HCT116 (cell line): ENCODE measurements at regions not wholly inside any gene's neighbourhood (a gene's known extent, or its start where the extent isn't known, plus 50 kb on each side); places are given as distances from the start of the nearest gene placed in this dataset.

Experiments used
- ATAC-seq: fragments of 200-7000 bp; cut with Tn5 transposase; 2 replicates; pipeline ENCODE4 v1.9.1; 2020; ENCODE audit warnings: mild to moderate bottlenecking, moderate library complexity
- BruUV-seq: library from RNA; stranded (reverse); fragments of 400-500 nt; replicated peaks from 2 replicates; lab custom pipeline; 2021; lab: Mats Ljungman, UMichigan
- CTCF ChIA-PET: fragments of 300-600 bp; sonication (Branson Sonifier 250); formaldehyde crosslinking; loops from one replicate; lab custom pipeline; 2021; ENCODE audit warnings: antibody characterized with exemption; lab: Charles Lee
- POLR2A ChIA-PET: fragments of 300-600, 350-600 bp; sonication (Branson Sonifier 250); formaldehyde crosslinking; loops from one replicate; lab custom pipeline; 2021; ENCODE audit warnings: antibody characterized with exemption; lab: Charles Lee
- RAD21 ChIA-PET, 2 experiments: fragments of 300-600 bp; sonication (Branson Sonifier 250); formaldehyde crosslinking; loops; one replicate each; lab custom pipeline; 2023; ENCODE audit warnings: low total read pairs in 2 of 2; ENCODE audit not compliant: uncharacterized antibody in 2 of 2, unreplicated experiment in 2 of 2, low non-redundant PET in 1 of 2; lab: Charles Lee
- DNase-seq: peaks from one replicate; pipeline ENCODE4 v3.0.0-alpha.2; 2010; ENCODE audit warnings: low read depth, low spot score
- H2AFZ ChIP-seq: fragments of 200-600 bp; shearing (Covaris generic), sonication (generic); 2 replicates; pipeline ENCODE4 v1.6.1; 2017; ENCODE audit warnings: low read depth, mixed run types, mixed read lengths, antibody characterized with exemption, low read length; ENCODE audit not compliant: poor library complexity, severe bottlenecking
- H3K27ac ChIP-seq: 2 replicates; pipeline ENCODE4 v1.5.1; 2012; ENCODE audit warnings: low read depth, low read length
- H3K27me3 ChIP-seq: fragments of 200-600 bp; sonication (generic); 2 replicates; pipeline ENCODE4 v1.6.1; 2016; ENCODE audit warnings: mixed run types, low read length, mixed read lengths; ENCODE audit not compliant: insufficient read depth
- H3K36me3 ChIP-seq, 2 experiments: fragments of 200-500 bp in 1 of 2; fragments of 200-600 bp in 1 of 2; sonication (Bioruptor generic) in 1 of 2; sonication (generic) in 1 of 2; 2 replicates each; pipeline versions ENCODE4 v1.5.1 to v1.6.1; 2014 to 2016; ENCODE audit warnings: low read length in 2 of 2, inconsistent platforms in 1 of 2, mixed read lengths in 1 of 2, mixed run types in 1 of 2; ENCODE audit not compliant: insufficient read depth in 2 of 2, control insufficient read depth in 1 of 2
- H3K4me1 ChIP-seq, 2 experiments: fragments of 200-600 bp in 1 of 2; sonication (generic) in 1 of 2; 2 replicates each; pipeline versions ENCODE4 v1.5.1 to v1.6.1; 2012 to 2017; ENCODE audit warnings: low read length in 2 of 2, inconsistent platforms in 1 of 2, mild to moderate bottlenecking in 1 of 2, mixed read lengths in 1 of 2, mixed run types in 1 of 2, moderate library complexity in 1 of 2; ENCODE audit not compliant: insufficient read depth in 2 of 2, control insufficient read depth in 1 of 2
- H3K4me2 ChIP-seq: fragments of 200-600 bp; sonication (generic); 2 replicates; pipeline ENCODE4 v1.6.1; 2017; ENCODE audit warnings: mixed run types, low read length, mixed read lengths
- H3K4me3 ChIP-seq, 2 experiments: fragments of 200-600 bp in 1 of 2; sonication (generic) in 1 of 2; replicated peaks in 1 of 2; 2 replicates each; pipeline ENCODE4 v1.5.1; 2011 to 2016; ENCODE audit warnings: low read length in 2 of 2, control low read depth in 1 of 2, low read depth in 1 of 2, mild to moderate bottlenecking in 1 of 2, mixed read lengths in 1 of 2, mixed run types in 1 of 2
- H3K79me2 ChIP-seq: fragments of 200-600 bp; sonication (generic); 2 replicates; pipeline ENCODE4 v1.6.1; 2017; ENCODE audit warnings: mild to moderate bottlenecking, mixed run types, low read length, moderate library complexity, mixed read lengths; ENCODE audit not compliant: insufficient read depth
- H3K9ac ChIP-seq: fragments of 200-600 bp; sonication (generic); 2 replicates; pipeline ENCODE4 v1.6.1; 2016; ENCODE audit warnings: low read length, mixed read lengths
- H3K9me2 ChIP-seq: fragments of 200-600 bp; sonication (generic), shearing (Covaris generic); 2 replicates; pipeline ENCODE4 v1.6.1; 2017; ENCODE audit warnings: mixed run types, mild to moderate bottlenecking, moderate library complexity; ENCODE audit not compliant: insufficient read depth
- H3K9me3 ChIP-seq, 2 experiments: fragments of 200-500 bp in 1 of 2; fragments of 200-600 bp in 1 of 2; sonication (Bioruptor generic) in 1 of 2; sonication (generic) in 1 of 2; 2 replicates each; pipeline ENCODE4 v1.6.1; 2014 to 2017; ENCODE audit warnings: low read length in 2 of 2, mixed read lengths in 2 of 2, inconsistent platforms in 1 of 2, low read depth in 1 of 2, mild to moderate bottlenecking in 1 of 2, mixed run types in 1 of 2, moderate library complexity in 1 of 2; ENCODE audit not compliant: control insufficient read depth in 1 of 2, insufficient read depth in 1 of 2
- H4K20me1 ChIP-seq: fragments of 200-600 bp; sonication (generic), shearing (Covaris generic); 2 replicates; pipeline ENCODE4 v1.6.1; 2017; ENCODE audit warnings: mixed run types, mild to moderate bottlenecking, moderate library complexity; ENCODE audit not compliant: insufficient read depth
- CEBPB ChIP-seq: IDR thresholded peaks from 2 replicates; pipeline ENCODE4 v1.6.1; 2012; ENCODE audit warnings: low read depth
- EZH2phosphoT487 ChIP-seq: fragments of 200-600 bp; IDR thresholded peaks from 2 replicates; pipeline ENCODE4 v1.6.1; 2018; ENCODE audit warnings: antibody characterized with exemption, borderline replicate concordance
- FOSL1 ChIP-seq: IDR thresholded peaks from 2 replicates; pipeline ENCODE4 v1.6.1; 2012; ENCODE audit warnings: low read depth
- RAD21 ChIP-seq: IDR thresholded peaks from 2 replicates; pipeline ENCODE4 v1.6.1; 2012; ENCODE audit warnings: low read depth, mild to moderate bottlenecking
- SP1 ChIP-seq: IDR thresholded peaks from 2 replicates; pipeline ENCODE4 v1.6.1; 2012; ENCODE audit warnings: low read depth
- YY1 ChIP-seq: IDR thresholded peaks from 2 replicates; pipeline ENCODE4 v1.6.1; 2011; ENCODE audit warnings: low read length, low read depth, moderate library complexity, mild to moderate bottlenecking; ENCODE audit not compliant: insufficient replicate concordance; ENCODE audit errors: extremely low read depth
- ZFX ChIP-seq: fragments of 450-650 bp; IDR thresholded peaks from 2 replicates; pipeline ENCODE4 v1.6.1; 2017
- ZNF274 ChIP-seq: fragments of 200-500 bp; sonication (Bioruptor generic); IDR thresholded peaks from 2 replicates; pipeline ENCODE4 v1.6.1; 2014; ENCODE audit warnings: mild to moderate bottlenecking, low read depth, low read length, inconsistent platforms
- intact Hi-C: fragments of 100-400 bp; cut with micrococcal nuclease; formaldehyde crosslinking; loops from 2 replicates; pipeline ENCODE4 v1.10.0; 2022
- TF ChIP-seq, protein P1 (sequence below): IDR thresholded peaks from 2 replicates; pipeline ENCODE4 v1.6.1; 2011; ENCODE audit warnings: mild to moderate bottlenecking, low read length, moderate library complexity; ENCODE audit not compliant: insufficient replicate concordance; ENCODE audit errors: extremely low read depth
- TF ChIP-seq, protein P2 (sequence below): IDR thresholded peaks from 2 replicates; pipeline ENCODE4 v1.6.1; 2012
- TF ChIP-seq, protein P3 (sequence below): IDR thresholded peaks from 2 replicates; pipeline ENCODE4 v1.6.1; 2012
- TF ChIP-seq, protein P4 (sequence below): IDR thresholded peaks from 2 replicates; pipeline ENCODE4 v1.6.1; 2012; ENCODE audit warnings: low read depth

DNA sequence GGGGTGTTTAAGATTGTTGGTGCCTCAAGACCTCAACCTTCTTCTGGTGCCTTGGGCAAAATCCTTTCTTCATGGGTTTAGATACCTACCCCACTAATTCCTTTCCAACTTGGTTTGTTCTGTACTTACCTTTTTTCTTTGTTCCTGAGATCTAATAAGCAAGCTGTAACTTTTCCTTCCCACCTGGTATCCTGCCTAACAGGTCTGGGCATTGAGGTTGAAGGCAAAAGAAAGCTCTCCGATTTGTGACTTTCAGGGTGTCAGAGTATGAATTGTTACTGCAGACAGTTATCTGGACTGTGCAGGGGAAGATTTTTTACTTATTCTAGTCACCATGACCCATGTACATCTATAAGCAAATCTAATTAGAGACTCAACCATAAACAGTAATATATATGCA, 162.6 kb upstream of the DMRT1 start:
- Histone ChIP-seq H4K20me1 (no peaks in the 10 kb centered on the region), H3K79me2 (no peaks in the 10 kb centered on the region), H3K4me2 (no peak overlapping the region), H3K9me3 (no peaks in the 10 kb centered on the region), H3K9me2 (no peaks in the 10 kb centered on the region), H3K36me3 (no peaks in the 10 kb centered on the region), H2AFZ (no peak overlapping the region), H3K27me3 (no peaks in the 10 kb centered on the region), H3K9ac (no peak overlapping the region), H3K4me1 (no peaks in the 10 kb centered on the region), H3K4me3 (no peak overlapping the region), H3K27ac (no peak overlapping the region)
- RAD21 ChIA-PET, result no interaction called here
- POLR2A ChIA-PET, result no interaction called here
- no TSS peak for BruUV-seq
- CTCF ChIA-PET, result no interaction called here
- ATAC-seq (no peak), DNase-seq (no peak)
- TF ChIP-seq YY1, result no peak
- no peak for TF ChIP-seq ZNF274
- TF ChIP-seq, protein P1, sequence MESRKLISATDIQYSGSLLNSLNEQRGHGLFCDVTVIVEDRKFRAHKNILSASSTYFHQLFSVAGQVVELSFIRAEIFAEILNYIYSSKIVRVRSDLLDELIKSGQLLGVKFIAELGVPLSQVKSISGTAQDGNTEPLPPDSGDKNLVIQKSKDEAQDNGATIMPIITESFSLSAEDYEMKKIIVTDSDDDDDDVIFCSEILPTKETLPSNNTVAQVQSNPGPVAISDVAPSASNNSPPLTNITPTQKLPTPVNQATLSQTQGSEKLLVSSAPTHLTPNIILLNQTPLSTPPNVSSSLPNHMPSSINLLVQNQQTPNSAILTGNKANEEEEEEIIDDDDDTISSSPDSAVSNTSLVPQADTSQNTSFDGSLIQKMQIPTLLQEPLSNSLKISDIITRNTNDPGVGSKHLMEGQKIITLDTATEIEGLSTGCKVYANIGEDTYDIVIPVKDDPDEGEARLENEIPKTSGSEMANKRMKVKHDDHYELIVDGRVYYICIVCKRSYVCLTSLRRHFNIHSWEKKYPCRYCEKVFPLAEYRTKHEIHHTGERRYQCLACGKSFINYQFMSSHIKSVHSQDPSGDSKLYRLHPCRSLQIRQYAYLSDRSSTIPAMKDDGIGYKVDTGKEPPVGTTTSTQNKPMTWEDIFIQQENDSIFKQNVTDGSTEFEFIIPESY, result no peak
- TF ChIP-seq RAD21, result no peak
- intact Hi-C loops, result no loop called here

DNA sequence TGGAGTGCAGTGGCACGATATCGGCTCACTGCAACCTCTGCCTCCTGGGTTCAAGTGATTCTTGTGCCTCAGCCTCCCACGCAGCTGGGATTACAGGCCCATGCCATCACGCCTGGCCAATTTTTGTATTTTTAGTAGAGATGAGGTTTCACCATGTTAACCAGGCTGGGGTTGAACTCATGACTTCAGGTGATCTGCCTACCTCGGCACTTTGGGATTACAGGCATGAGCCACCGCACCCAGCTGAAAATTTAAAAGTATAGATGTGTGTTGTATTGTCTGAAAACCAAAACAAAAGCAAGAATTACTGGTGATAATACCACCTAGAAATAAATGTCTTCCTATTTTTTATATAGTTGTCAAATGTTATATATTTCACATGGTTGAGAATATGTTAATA, 162.0 kb upstream of the DMRT1 start:
- DNase-seq (no peak), ATAC-seq (no peak)
- Histone ChIP-seq H3K79me2 (no peaks in the 10 kb centered on the region), H3K9me2 (no peaks in the 10 kb centered on the region), H4K20me1 (no peaks in the 10 kb centered on the region), H2AFZ (no peak overlapping the region), H3K4me3 (no peak overlapping the region), H3K9me3 (no peaks in the 10 kb centered on the region), H3K9ac (no peak overlapping the region), H3K4me1 (no peaks in the 10 kb centered on the region), H3K4me2 (no peak overlapping the region), H3K27ac (no peak overlapping the region), H3K27me3 (no peaks in the 10 kb centered on the region), H3K36me3 (no peaks in the 10 kb centered on the region)
- intact Hi-C loops, result no loop called here
- RAD21 ChIA-PET, result no interaction called here
- CTCF ChIA-PET, result no interaction called here
- BruUV-seq, result no TSS peak
- POLR2A ChIA-PET, result no interaction called here
- TF ChIP-seq SP1 (no peak), ZFX (no peak), EZH2phosphoT487 (no peak), FOSL1 (no peak), RAD21 (no peak), CEBPB (no peak)
- TF ChIP-seq, protein P2, sequence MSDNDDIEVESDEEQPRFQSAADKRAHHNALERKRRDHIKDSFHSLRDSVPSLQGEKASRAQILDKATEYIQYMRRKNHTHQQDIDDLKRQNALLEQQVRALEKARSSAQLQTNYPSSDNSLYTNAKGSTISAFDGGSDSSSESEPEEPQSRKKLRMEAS, result no peak
- TF ChIP-seq, protein P3, sequence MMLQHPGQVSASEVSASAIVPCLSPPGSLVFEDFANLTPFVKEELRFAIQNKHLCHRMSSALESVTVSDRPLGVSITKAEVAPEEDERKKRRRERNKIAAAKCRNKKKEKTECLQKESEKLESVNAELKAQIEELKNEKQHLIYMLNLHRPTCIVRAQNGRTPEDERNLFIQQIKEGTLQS, result no peak
- TF ChIP-seq, protein P4, sequence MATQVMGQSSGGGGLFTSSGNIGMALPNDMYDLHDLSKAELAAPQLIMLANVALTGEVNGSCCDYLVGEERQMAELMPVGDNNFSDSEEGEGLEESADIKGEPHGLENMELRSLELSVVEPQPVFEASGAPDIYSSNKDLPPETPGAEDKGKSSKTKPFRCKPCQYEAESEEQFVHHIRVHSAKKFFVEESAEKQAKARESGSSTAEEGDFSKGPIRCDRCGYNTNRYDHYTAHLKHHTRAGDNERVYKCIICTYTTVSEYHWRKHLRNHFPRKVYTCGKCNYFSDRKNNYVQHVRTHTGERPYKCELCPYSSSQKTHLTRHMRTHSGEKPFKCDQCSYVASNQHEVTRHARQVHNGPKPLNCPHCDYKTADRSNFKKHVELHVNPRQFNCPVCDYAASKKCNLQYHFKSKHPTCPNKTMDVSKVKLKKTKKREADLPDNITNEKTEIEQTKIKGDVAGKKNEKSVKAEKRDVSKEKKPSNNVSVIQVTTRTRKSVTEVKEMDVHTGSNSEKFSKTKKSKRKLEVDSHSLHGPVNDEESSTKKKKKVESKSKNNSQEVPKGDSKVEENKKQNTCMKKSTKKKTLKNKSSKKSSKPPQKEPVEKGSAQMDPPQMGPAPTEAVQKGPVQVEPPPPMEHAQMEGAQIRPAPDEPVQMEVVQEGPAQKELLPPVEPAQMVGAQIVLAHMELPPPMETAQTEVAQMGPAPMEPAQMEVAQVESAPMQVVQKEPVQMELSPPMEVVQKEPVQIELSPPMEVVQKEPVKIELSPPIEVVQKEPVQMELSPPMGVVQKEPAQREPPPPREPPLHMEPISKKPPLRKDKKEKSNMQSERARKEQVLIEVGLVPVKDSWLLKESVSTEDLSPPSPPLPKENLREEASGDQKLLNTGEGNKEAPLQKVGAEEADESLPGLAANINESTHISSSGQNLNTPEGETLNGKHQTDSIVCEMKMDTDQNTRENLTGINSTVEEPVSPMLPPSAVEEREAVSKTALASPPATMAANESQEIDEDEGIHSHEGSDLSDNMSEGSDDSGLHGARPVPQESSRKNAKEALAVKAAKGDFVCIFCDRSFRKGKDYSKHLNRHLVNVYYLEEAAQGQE, result no peak
- TF ChIP-seq, all 23 proteins: peak for 0
